GM19324 (cell line): ENCODE measurements at regions not wholly inside any gene's neighbourhood (a gene's known extent, or its start where the extent isn't known, plus 50 kb on each side); places are given as distances from the start of the nearest gene placed in this dataset.
"Not testable (repeated sequence)": the region's sequence is repeated elsewhere in the genome, so short reads cannot be mapped to it uniquely, and the experiment has no call there.

Experiments used
- ATAC-seq: cut with Tn5 transposase; IDR thresholded peaks from one replicate; pipeline ENCODE4 v1.9.1; 2021; ENCODE audit warnings: mild to moderate bottlenecking, moderate library complexity; ENCODE audit not compliant: unreplicated experiment, low FRiP score

DNA sequence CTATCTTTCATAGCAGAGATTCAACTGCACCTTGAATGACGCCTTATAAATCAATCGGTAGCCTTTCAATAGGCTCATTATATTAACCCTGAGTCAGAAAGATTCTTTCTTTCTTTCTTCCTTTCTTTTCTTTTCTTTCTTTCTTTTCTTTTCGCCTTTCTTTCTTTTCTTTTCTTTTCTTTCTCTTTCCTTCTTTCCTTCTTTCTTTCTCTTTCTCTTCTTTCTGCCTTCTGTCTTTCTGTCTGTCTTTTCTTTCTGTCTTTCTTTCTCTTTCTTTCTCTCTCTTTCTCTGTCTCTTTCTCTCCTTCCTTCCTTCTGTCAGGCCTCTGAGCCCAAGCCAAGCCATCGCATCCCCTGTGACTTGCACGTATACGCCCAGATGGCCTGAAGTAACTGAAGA lies 86.0 kb upstream of the CLINT1 start:
- no peak for ATAC-seq

GRCh38 chr5:157944077-157944633 lies 85.2 kb upstream of the CLINT1 start:
- no peak for ATAC-seq

DNA sequence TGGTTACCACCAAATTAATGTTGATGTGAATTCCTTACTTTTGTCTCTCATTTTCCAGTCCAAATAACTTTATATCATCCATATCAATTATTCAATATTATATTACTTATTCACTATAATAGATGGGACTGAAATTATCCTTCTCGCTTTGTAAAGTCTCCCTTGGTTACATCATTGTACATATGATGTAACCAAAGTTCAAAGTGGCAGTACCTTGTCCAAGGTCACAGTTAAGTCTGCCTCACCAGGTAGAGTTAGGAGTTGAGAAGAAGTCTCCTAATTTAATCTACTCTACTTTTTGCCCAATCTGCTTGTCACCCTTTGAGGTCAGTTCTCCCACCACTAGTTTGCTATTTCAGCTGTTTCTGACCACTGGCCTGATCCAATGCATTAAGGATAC lies 83.7 kb upstream of the CLINT1 start:
- no peak for ATAC-seq

DNA sequence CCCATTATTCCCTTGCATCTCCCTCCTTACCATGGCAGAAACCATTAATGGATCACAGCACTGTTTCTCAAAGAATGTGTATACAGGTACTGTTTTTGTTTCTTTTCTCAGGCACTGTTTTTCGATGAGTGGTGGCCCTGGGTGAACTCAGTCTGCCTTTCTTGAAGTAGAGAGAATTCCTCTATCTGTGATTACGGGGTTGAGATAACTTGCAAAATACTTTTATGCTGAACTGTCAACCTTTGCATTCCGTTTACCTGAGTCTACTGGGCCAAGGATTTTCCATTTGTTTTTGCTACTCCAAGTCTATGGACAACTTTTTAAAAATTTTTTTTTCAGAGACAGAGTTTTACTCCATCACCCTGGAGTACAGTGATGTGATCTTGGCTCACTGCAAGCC lies 82.7 kb upstream of the CLINT1 start:
- ATAC-seq, result no peak

DNA sequence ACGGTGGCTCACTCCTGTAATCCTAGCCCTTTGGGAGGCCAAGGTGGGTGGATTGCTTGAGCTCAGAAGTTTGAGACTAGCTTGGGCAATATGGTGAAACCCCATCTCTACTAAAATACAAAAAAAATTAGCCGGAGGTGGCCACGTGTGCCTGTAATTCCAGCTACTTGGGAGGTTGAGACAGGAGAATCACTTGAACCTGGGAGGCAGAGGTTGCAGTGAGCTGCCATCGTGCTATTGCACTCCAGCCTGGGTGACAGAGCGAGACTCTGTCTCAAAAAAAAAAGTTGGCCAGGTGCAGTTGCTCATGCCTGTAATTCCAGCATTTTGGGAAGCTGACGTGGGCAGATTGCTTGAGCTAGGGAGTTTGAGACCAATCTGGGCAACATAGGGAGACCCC lies 79.2 kb upstream of the CLINT1 start:
- not testable (repeated sequence) for ATAC-seq

- ATAC-seq, result not testable (repeated sequence)
These were observed 78.0 kb upstream of the CLINT1 start for GRCh38 chr5:157936776-157937501.

DNA sequence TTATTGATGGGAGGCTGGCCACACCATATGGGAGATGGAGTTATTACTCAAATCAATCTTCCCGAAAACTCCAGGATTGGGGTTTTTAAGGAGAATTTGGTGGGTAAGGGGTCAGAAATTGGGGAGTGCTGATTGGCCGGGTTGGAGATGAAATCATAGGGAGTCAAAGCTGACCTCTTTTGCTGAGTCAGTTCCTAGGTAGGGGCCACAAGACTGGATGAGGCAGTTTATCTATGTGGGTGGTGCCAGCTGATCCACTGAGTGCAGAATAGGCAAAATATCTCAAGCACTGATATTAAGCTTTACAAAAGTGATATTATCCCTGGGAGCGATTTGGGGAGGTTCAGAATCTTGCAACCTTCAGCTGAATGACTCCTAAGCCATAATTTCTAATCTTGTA lies 75.7 kb upstream of the CLINT1 start:
- ATAC-seq, result no peak

GRCh38 chr5:157933005-157933404 lies 74.1 kb upstream of the CLINT1 start:
- ATAC-seq, result no peak

DNA sequence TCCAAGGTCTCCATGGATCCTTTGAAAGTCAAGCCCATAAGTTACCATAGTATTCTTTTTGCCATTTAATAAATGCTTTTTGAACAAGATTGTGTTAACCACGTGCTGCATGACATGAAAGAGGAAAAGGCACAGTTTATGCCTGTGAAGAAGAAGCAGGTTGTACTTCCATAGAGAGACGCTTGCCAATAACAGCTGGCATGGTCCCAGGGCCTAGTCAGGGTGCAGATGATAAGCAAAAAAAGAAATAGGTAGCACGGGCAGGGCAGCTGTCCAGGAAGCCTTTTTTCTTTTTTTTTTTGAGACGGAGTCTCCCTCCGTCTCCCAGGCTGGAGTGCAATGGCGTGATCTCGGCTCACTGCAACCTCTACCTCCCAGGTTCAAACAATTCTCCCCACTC lies 71.8 kb upstream of the CLINT1 start:
- no peak for ATAC-seq

DNA sequence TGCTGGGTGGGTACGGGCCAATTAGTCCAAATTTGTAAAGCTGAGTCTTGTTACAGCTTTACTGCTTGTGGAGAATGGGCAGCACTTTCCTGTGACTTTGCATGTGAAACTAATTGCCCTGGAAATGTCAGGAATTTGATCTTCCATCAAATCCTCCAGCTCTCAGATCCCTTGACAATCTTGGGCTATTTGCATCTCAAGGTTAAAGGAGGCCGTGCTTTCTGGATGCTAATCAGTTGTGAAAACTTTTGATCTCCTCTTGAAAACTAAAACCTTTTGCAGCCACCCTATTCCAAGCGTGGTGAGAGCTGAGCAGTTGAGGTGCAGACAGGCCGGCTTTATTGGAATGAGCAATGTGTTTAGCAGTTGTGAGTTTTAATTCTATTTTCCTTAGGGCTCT lies 68.0 kb upstream of the CLINT1 start:
- ATAC-seq, result no peak

GRCh38 chr5:157925786-157926671 lies 67.1 kb upstream of the CLINT1 start:
- no peak for ATAC-seq

GRCh38 chr5:157924931-157925729 lies 66.2 kb upstream of the CLINT1 start:
- no peak for ATAC-seq

DNA sequence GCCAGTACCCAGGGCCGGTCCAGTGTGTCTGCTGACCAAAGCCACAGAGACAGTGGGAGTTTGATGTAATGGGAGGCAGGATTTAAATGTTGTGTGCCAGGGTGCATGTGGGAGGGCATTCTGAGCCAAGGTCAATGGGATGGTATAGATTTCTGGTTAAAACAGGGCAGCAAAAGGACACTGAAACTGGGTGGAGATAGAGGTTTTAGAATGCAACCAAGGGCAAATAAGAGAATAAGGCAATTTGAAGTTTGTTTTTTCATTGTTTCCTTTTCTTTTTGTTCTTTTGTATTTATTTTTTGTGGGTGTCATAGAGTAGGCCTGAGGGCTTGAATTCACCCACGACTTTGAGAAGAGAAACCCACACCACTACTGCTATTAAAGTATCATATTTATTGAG lies 65.5 kb upstream of the CLINT1 start:
- no peak for ATAC-seq

- ATAC-seq, result no peak
These were observed 64.8 kb upstream of the CLINT1 start for GRCh38 chr5:157923765-157924164.

GRCh38 chr5:157922026-157922425 lies 63.1 kb upstream of the CLINT1 start:
- ATAC-seq, result no peak

DNA sequence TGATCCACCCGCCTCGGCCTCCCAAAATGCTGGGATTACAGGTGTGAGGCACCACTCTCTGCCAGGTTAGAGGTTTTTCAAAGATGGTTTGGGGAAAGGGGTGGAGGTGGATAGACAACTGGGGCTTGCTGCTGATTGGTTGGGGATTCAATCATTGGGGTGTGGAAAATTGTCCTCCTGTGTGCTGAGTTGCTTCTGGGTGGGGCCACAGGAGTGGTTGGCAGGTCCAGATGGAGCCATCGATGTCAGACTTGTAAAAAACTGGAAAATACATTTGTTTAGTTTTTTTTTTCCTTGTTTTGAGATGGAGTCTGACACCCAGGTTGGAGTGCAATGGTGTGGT lies 61.9 kb upstream of the CLINT1 start:
- ATAC-seq, result no peak

DNA sequence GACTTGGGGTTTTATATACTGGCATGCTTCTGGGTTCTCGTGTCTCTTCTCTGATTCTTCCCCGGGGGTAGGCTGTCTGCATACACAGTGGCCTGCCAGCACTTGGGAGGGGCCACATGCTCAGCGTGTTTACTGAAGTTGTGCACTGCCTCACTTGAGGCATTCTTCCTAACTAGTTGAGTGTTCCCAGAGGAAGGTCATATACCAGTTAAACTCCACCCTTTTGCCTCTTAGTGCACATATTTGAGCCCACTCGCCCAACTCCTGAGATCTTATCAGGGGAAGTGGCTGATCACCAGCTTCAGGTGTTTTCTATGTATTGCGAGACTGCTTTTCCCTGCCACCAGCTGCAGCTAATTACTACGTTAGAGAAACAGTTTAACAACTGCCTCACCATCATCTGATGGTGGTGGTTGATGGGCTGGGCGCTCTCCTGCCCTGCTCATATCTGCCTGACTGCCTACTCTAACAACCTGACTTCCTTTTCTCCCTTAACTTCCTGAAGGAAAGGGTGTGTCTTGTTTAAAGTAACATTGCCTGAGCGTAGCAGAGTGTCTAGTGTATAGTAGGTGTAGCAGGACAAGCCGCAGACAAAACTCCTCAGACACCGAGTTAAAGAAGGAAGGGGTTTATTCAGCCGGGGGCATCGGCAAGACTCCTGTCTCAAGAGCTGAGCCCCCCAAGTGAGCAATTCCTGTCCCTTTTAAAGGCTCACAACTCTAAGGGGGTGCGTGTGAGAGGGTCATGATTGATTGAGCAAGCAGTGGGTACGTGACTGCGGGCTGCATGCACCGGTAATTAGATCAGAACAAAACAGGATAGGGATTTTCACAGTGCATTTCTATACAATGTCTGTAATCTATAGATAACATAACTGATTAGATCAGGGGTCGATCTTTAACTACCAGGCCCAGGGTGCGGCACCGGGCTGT lies 60.1 kb upstream of the CLINT1 start:
- no peak for ATAC-seq

DNA sequence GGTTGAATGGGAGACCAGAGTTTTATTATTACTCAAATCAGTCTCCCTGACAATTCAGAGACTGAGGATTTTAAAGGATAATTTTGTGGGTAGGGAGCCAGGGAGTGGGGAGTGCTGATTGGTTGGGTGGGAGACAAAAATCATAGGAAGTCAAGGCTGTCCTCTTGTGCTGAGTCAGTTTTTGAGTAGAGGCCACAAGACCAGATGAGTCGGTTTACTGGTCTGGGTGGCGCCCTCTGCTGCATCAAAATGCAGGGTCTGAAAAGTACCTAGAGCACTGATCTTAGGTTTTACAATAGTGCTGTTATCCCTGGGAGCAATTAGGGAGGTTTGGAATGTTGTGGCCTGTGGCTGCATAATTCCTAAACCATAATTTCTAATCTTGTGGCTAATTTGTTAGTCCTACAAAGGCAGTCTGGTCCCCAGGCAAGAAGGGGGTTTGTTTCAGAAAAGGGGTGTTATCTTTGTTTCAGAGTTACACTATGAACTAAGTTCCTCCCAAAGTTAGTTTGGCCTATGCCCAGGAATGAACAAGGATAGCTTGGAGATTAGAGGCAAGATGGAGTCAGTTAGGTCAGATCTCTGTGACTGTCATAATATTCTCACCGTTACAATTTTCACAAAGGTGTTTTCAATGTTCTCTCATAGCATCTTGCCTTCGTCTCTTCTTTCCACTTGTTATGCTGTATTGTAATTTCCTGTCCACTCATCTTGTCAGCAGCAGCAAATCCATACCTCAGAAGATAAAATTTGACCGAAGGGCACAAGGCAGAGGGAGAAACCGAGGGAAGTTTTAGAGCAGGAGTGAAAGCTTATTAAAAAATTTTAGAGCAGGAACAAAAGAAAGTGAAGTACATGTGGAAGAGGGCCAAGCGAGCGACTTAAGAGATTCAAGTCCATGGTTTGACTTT lies 59.2 kb upstream of the CLINT1 start:
- no peak for ATAC-seq

GRCh38 chr5:157917491-157917890 lies 58.5 kb upstream of the CLINT1 start:
- ATAC-seq, result no peak
